K562 (cell line): ENCODE measurements at regions not wholly inside any gene's neighbourhood (a gene's known extent, or its start where the extent isn't known, plus 50 kb on each side); places are given as distances from the start of the nearest gene placed in this dataset.

Source experiments
- ARID1B ChIP-seq: fragments of 450-650 bp; IDR thresholded peaks from 2 replicates; pipeline ENCODE4 v1.6.1; 2016; ENCODE audit warnings: antibody characterized with exemption, mild to moderate bottlenecking, inconsistent platforms
- COPS2 ChIP-seq: fragments of 450-650 bp; conservative IDR thresholded peaks from 2 replicates; pipeline ENCODE4 v1.6.1; 2016; ENCODE audit warnings: mild to moderate bottlenecking, moderate library complexity
- CREB1 ChIP-seq, 2 experiments: sonication (generic) in 1 of 2; formaldehyde crosslinking in 1 of 2; IDR thresholded peaks; 2 replicates each; pipeline versions ENCODE4 v1.6.1 to v1.8.0; 2012 to 2022; ENCODE audit warnings: inconsistent platforms in 1 of 2, mild to moderate bottlenecking in 1 of 2, missing genetic modification reagents in 1 of 2, moderate library complexity in 1 of 2
- CREM ChIP-seq: IDR thresholded peaks from 2 replicates; pipeline ENCODE4 v1.6.1; 2014; ENCODE audit warnings: antibody characterized with exemption, low read depth
- DACH1 ChIP-seq: fragments of 450-650 bp; IDR thresholded peaks from 2 replicates; pipeline ENCODE4 v1.6.1; 2018; ENCODE audit not compliant: partially characterized antibody
- GATA2 ChIP-seq: sonication (generic); formaldehyde crosslinking; IDR thresholded peaks from 2 replicates; pipeline ENCODE4 v1.4.0; 2020; ENCODE audit warnings: mild to moderate bottlenecking, missing genetic modification reagents
- MAFG ChIP-seq: fragments of 450-650 bp; conservative IDR thresholded peaks from 2 replicates; pipeline ENCODE4 v1.6.1; 2016; ENCODE audit warnings: missing genetic modification characterization, missing compliant biosample characterization
- MEF2A ChIP-seq: IDR thresholded peaks from 2 replicates; pipeline ENCODE4 v1.6.1; 2011; ENCODE audit warnings: low read depth, mild to moderate bottlenecking, low read length, moderate library complexity; ENCODE audit not compliant: control insufficient read depth
- MEIS2 ChIP-seq: fragments of 450-650 bp; IDR thresholded peaks from 2 replicates; pipeline ENCODE4 v1.6.1; 2014; ENCODE audit warnings: mild to moderate bottlenecking; ENCODE audit not compliant: partially characterized antibody
- PML ChIP-seq: IDR thresholded peaks from 2 replicates; pipeline ENCODE4 v1.6.1; 2012; ENCODE audit warnings: low read length, inconsistent platforms
- RAD21 ChIP-seq, 2 experiments: fragments of 250-450 bp in 1 of 2; fragments of 450-650 bp in 1 of 2; sonication (Bioruptor Pico) in 1 of 2; formaldehyde crosslinking in 1 of 2; IDR thresholded peaks in 1 of 2; conservative IDR thresholded peaks in 1 of 2; 2 replicates each; pipeline versions ENCODE4 v1.4.0 to v1.8.0; 2020 to 2022; ENCODE audit warnings: mild to moderate bottlenecking in 2 of 2, moderate library complexity in 1 of 2
- RFX1 ChIP-seq: fragments of 450-650 bp; IDR thresholded peaks from 2 replicates; pipeline ENCODE4 v1.6.1; 2016; ENCODE audit warnings: mild to moderate bottlenecking, moderate library complexity
- SRSF9 ChIP-seq: fragments of 200-400 bp; formaldehyde crosslinking; IDR thresholded peaks from 2 replicates; pipeline ENCODE4 v1.6.1; 2017; ENCODE audit warnings: low read depth, low read length, borderline replicate concordance
- ZKSCAN1 ChIP-seq: fragments of 150-350 bp; IDR thresholded peaks from 2 replicates; pipeline ENCODE4 v1.6.1; 2016; ENCODE audit warnings: low read depth, low read length
- ZNF146 ChIP-seq: IDR thresholded peaks from one replicate; pipeline ENCODE4 v1.6.1; 2018; ENCODE audit warnings: missing compliant biosample characterization; ENCODE audit not compliant: unreplicated experiment
- ZNF175 ChIP-seq: fragments of 200-800 bp; sonication (Bioruptor generic); IDR thresholded peaks from 2 replicates; pipeline ENCODE4 v1.6.1; 2016; ENCODE audit warnings: low read depth, mild to moderate bottlenecking, missing genetic modification characterization, missing compliant biosample characterization
- ZNF354B ChIP-seq: fragments of 250-450 bp; sonication (Bioruptor Pico); IDR thresholded peaks from 2 replicates; pipeline ENCODE4 v1.4.0; 2020
- TF ChIP-seq, protein P1 (sequence below): fragments of 450-650 bp; IDR thresholded peaks from 2 replicates; pipeline ENCODE4 v1.6.1; 2016
- TF ChIP-seq, protein P2 (sequence below), 2 experiments: IDR thresholded peaks; 2 replicates each; pipeline ENCODE4 v1.6.1; 2011; ENCODE audit warnings: borderline replicate concordance in 1 of 2, control low read depth in 1 of 2, low read depth in 1 of 2, low read length in 1 of 2, mild to moderate bottlenecking in 1 of 2, mixed read lengths in 1 of 2, moderate library complexity in 1 of 2; ENCODE audit not compliant: insufficient read depth in 1 of 2, insufficient read length in 1 of 2, poor library complexity in 1 of 2, severe bottlenecking in 1 of 2; ENCODE audit errors: extremely low read depth in 1 of 2
- TF ChIP-seq, protein P3 (sequence below): fragments of 450-650 bp; formaldehyde crosslinking; IDR thresholded peaks from 2 replicates; pipeline ENCODE4 v1.4.0; 2020; ENCODE audit warnings: mild to moderate bottlenecking, moderate library complexity
- TF ChIP-seq, protein P4 (sequence below): sonication (generic); formaldehyde crosslinking; IDR thresholded peaks from 2 replicates; pipeline ENCODE4 v1.4.0; 2020; ENCODE audit warnings: mild to moderate bottlenecking, missing genetic modification reagents
- TF ChIP-seq, protein P5 (sequence below), 3 experiments: IDR thresholded peaks in 2 of 3; conservative IDR thresholded peaks in 1 of 3; 2 replicates each; pipeline ENCODE4 v1.5.1; 2011 to 2012; ENCODE audit warnings: low read length in 3 of 3, mild to moderate bottlenecking in 3 of 3, control low read depth in 2 of 3, improper control_type of control experiment in 1 of 3, inconsistent platforms in 1 of 3, low read depth in 1 of 3, mixed read lengths in 1 of 3, moderate library complexity in 1 of 3; ENCODE audit not compliant: insufficient read depth in 2 of 3

DNA sequence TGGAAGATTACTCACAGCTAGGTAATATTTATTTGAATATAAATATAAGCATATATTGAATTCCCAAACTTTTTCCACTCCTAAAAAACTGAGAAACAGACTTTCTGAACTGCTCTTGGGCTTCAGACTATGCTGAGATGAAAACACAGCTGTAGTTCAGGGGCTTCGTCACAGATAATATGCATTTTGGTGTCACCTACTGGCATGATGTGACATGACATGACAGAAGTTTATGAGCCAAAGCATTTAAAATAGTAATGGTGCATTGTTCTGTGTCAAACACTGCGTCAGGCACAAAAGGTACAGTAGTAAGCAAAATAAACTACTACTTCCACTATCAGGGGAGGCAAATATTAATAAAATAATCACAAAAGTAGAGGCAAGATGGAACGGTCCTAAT is 171.3 kb downstream of the BTC start (continued):
- TF ChIP-seq, protein P1, sequence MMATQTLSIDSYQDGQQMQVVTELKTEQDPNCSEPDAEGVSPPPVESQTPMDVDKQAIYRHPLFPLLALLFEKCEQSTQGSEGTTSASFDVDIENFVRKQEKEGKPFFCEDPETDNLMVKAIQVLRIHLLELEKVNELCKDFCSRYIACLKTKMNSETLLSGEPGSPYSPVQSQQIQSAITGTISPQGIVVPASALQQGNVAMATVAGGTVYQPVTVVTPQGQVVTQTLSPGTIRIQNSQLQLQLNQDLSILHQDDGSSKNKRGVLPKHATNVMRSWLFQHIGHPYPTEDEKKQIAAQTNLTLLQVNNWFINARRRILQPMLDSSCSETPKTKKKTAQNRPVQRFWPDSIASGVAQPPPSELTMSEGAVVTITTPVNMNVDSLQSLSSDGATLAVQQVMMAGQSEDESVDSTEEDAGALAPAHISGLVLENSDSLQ: peak; percentile 67
- TF ChIP-seq, protein P2, sequence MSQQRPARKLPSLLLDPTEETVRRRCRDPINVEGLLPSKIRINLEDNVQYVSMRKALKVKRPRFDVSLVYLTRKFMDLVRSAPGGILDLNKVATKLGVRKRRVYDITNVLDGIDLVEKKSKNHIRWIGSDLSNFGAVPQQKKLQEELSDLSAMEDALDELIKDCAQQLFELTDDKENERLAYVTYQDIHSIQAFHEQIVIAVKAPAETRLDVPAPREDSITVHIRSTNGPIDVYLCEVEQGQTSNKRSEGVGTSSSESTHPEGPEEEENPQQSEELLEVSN (IDR thresholded peaks at IDR 0.05; ENCODE audit: borderline replicate concordance in 1 of 2, extremely low read depth in 1 of 2, insufficient read depth in 1 of 2, insufficient read length in 1 of 2, low read depth in 1 of 2, low read length in 1 of 2, poor library complexity in 1 of 2, severe bottlenecking in 1 of 2): no peak
- TF ChIP-seq GATA2 (peak; percentile 38; the same call in 1 of the 2 replicates), ARID1B (no peak), MEF2A (no peak), RFX1 (no peak), ZNF146 (no peak), MEIS2 (peak; percentile 53), MAFG (peak; percentile 13; the same call in 1 of the 2 replicates), SRSF9 (no peak), DACH1 (peak; percentile 58), CREM (peak; percentile 69), RAD21 (CRISPR knock-in tag; conservative IDR thresholded peaks at IDR 0.05 in 1 of 2, IDR thresholded peaks at IDR 0.05 in 1 of 2) (peak; percentile 88 to 90), PML (no peak), ZNF175 (CRISPR knock-in tag) (0 out of 2 replicates have a peak, but pooled peaks have one; percentile 16), CREB1 (IDR thresholded peaks at IDR 0.05) (no peak), CREB1 (CRISPR knock-in tag; IDR thresholded peaks at IDR 0.05) (0 out of 2 replicates have a peak, but pooled peaks have one; percentile 25), ZNF354B (CRISPR knock-in tag) (no peak), ZKSCAN1 (no peak), COPS2 (no peak)
- TF ChIP-seq, protein P3, sequence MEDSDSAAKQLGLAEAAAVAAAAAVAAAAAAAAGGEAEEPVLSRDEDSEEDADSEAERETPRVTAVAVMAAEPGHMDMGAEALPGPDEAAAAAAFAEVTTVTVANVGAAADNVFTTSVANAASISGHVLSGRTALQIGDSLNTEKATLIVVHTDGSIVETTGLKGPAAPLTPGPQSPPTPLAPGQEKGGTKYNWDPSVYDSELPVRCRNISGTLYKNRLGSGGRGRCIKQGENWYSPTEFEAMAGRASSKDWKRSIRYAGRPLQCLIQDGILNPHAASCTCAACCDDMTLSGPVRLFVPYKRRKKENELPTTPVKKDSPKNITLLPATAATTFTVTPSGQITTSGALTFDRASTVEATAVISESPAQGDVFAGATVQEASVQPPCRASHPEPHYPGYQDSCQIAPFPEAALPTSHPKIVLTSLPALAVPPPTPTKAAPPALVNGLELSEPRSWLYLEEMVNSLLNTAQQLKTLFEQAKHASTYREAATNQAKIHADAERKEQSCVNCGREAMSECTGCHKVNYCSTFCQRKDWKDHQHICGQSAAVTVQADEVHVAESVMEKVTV (CRISPR knock-in tag): peak; percentile 69
- TF ChIP-seq, protein P4, sequence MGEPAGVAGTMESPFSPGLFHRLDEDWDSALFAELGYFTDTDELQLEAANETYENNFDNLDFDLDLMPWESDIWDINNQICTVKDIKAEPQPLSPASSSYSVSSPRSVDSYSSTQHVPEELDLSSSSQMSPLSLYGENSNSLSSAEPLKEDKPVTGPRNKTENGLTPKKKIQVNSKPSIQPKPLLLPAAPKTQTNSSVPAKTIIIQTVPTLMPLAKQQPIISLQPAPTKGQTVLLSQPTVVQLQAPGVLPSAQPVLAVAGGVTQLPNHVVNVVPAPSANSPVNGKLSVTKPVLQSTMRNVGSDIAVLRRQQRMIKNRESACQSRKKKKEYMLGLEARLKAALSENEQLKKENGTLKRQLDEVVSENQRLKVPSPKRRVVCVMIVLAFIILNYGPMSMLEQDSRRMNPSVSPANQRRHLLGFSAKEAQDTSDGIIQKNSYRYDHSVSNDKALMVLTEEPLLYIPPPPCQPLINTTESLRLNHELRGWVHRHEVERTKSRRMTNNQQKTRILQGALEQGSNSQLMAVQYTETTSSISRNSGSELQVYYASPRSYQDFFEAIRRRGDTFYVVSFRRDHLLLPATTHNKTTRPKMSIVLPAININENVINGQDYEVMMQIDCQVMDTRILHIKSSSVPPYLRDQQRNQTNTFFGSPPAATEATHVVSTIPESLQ (CRISPR knock-in tag): no peak
- TF ChIP-seq, protein P5, sequence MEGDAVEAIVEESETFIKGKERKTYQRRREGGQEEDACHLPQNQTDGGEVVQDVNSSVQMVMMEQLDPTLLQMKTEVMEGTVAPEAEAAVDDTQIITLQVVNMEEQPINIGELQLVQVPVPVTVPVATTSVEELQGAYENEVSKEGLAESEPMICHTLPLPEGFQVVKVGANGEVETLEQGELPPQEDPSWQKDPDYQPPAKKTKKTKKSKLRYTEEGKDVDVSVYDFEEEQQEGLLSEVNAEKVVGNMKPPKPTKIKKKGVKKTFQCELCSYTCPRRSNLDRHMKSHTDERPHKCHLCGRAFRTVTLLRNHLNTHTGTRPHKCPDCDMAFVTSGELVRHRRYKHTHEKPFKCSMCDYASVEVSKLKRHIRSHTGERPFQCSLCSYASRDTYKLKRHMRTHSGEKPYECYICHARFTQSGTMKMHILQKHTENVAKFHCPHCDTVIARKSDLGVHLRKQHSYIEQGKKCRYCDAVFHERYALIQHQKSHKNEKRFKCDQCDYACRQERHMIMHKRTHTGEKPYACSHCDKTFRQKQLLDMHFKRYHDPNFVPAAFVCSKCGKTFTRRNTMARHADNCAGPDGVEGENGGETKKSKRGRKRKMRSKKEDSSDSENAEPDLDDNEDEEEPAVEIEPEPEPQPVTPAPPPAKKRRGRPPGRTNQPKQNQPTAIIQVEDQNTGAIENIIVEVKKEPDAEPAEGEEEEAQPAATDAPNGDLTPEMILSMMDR (IDR thresholded peaks at IDR 0.05 in 2 of 3, conservative IDR thresholded peaks at IDR 0.05 in 1 of 3; ENCODE audit: insufficient read depth in 2 of 3, low read depth in 1 of 3, low read length in 3 of 3): peak; percentile 73 to 79 (median 76)
